ENCODE measurements at regions not wholly inside any gene's neighbourhood (a gene's known extent, or its start where the extent isn't known, plus 50 kb on each side); places are given as distances from the start of the nearest gene placed in this dataset.

DNA sequence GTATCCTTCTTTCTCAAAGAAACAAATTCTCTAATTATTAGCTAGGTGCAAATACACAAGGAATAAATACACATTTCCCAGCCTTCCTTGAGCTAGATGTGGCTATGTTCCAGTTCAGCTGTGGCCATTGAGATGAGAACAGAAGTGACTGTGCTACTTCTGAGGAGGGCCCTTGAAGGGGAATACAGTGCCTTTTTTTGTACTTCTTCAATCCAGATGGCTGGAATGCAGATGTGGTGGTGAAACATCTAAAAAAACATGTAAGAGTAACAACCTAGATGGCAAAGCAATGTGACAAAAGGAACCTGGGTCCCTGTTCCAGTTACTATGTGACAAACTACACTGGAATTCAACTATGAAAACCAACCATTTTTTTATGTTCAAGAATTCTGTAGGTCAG, 115.4 kb upstream of the DST start:
- Histone ChIP-seq H3K36me3 (ENCODE audit: control insufficient read depth in 2 of 3, insufficient read depth in 3 of 3, low read length in 3 of 3) (no peaks in the 10 kb centered on the region), H3K27me3 (ENCODE audit: control insufficient read depth, insufficient read depth, low read length) (no peaks in the 10 kb centered on the region), H3K4me3 (ENCODE audit: low read length in 3 of 3) (no peak overlapping the region), H3K9me3 (ENCODE audit: control insufficient read depth in 2 of 3, insufficient read depth in 1 of 3, low read length in 3 of 3) (no peaks in the 10 kb centered on the region), H3K9ac (ENCODE audit: low read length in 3 of 3) (no peak overlapping the region), H3K27ac (ENCODE audit: low read depth in 2 of 2, low read length in 2 of 2) (no peak overlapping the region), H3K4me1 (ENCODE audit: control insufficient read depth in 2 of 3, insufficient read depth in 2 of 3, low read depth in 1 of 3, low read length in 3 of 3) (peaks cover 0 to 3% (median 0%) of the 10 kb centered on the region in 3 donors)
- intact Hi-C loops (cut with DNase I): no loop called here
- DNase-seq: no peak
- FAIRE-seq: no peak
- TF ChIP-seq, protein P1, sequence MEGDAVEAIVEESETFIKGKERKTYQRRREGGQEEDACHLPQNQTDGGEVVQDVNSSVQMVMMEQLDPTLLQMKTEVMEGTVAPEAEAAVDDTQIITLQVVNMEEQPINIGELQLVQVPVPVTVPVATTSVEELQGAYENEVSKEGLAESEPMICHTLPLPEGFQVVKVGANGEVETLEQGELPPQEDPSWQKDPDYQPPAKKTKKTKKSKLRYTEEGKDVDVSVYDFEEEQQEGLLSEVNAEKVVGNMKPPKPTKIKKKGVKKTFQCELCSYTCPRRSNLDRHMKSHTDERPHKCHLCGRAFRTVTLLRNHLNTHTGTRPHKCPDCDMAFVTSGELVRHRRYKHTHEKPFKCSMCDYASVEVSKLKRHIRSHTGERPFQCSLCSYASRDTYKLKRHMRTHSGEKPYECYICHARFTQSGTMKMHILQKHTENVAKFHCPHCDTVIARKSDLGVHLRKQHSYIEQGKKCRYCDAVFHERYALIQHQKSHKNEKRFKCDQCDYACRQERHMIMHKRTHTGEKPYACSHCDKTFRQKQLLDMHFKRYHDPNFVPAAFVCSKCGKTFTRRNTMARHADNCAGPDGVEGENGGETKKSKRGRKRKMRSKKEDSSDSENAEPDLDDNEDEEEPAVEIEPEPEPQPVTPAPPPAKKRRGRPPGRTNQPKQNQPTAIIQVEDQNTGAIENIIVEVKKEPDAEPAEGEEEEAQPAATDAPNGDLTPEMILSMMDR (IDR thresholded peaks at IDR 0.05; ENCODE audit: borderline replicate concordance, extremely low read depth, insufficient read depth): no peak

DNA sequence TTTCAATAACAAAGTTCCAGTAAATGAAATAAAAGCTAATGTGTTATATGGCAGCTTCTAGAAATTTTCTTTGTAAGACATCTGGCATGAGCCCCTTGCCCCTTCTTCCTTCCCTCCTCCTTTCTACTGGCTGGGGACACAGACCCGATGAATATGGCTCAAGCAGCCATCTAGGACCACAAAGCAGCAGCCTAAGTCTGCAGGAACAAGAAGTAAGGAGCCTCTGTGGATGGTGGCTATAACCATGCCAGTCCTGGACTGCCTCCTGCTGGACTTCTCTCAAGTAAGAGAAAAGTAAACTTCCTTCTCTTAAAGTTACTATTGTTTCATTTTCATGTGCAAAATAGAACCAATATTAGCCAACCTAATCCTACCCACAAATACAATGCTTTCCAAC, 114.9 kb upstream of the DST start:
- Histone ChIP-seq H3K9ac (ENCODE audit: low read length in 3 of 3) (no peak overlapping the region), H3K27ac (ENCODE audit: low read depth in 2 of 2, low read length in 2 of 2) (no peak overlapping the region), H3K4me1 (ENCODE audit: control insufficient read depth in 2 of 3, insufficient read depth in 2 of 3, low read depth in 1 of 3, low read length in 3 of 3) (peaks cover 0 to 3% (median 0%) of the 10 kb centered on the region in 3 donors), H3K9me3 (ENCODE audit: control insufficient read depth in 2 of 3, insufficient read depth in 1 of 3, low read length in 3 of 3) (no peaks in the 10 kb centered on the region), H3K4me3 (ENCODE audit: low read length in 3 of 3) (no peak overlapping the region), H3K36me3 (ENCODE audit: control insufficient read depth in 2 of 3, insufficient read depth in 3 of 3, low read length in 3 of 3) (no peaks in the 10 kb centered on the region), H3K27me3 (ENCODE audit: control insufficient read depth, insufficient read depth, low read length) (no peaks in the 10 kb centered on the region)
- intact Hi-C loops (cut with DNase I): no loop called here
- no peak for FAIRE-seq
- DNase-seq: peak in 1 of 5 donors; percentile 55
- TF ChIP-seq, protein P1 (IDR thresholded peaks at IDR 0.05; ENCODE audit: borderline replicate concordance, extremely low read depth, insufficient read depth): peak; percentile 33

DNA sequence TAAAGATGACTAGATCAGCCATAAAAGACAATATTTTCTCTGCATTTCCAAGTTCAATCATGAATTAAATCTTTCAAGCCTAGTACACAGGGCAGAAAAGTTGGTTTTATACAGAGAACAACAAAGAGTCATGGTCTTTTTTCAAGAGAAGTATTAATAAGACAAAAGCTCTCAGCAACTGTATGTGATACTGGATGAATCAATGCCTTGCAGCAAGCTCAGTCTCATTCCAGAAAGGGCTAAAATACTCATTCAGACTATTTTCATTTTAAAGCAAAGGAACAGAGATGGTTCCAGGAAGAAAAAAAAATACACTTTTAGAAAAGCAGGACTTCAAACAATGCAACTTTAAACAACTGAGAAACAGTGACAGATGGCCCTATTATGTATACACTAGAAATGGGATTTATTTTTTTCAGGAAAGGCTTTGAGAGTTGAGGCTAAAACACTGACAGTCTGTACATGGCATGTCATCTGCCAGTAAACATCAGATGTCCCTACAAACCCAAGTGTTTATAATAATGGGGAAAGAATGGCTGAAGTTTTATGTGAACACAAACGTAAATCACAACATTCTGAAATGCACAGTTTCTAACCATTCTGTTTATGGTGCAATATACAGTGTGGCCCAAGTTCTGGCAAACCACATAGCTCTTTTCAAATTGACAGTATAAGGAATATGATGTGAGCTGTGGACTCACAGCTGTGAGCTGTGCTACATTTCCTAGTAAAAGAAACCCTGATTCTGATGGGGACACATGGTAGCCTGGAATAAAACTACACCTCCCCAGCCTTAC, 114.3 kb upstream of the DST start:
- H3K36me3 ChIP-seq (ENCODE audit: control insufficient read depth in 2 of 3, insufficient read depth in 3 of 3, low read length in 3 of 3): no peaks in the 10 kb centered on the region
- intact Hi-C loops (cut with DNase I): no loop called here
- H3K4me3 ChIP-seq (ENCODE audit: low read length in 3 of 3): no peak overlapping the region
- no peak overlapping the region for H3K9ac ChIP-seq (ENCODE audit: low read length in 3 of 3)
- DNase-seq: no peak
- H3K27ac ChIP-seq (ENCODE audit: low read depth in 2 of 2, low read length in 2 of 2): no peak overlapping the region
- TF ChIP-seq, protein P1 (IDR thresholded peaks at IDR 0.05; ENCODE audit: borderline replicate concordance, extremely low read depth, insufficient read depth): no peak
- no peaks in the 10 kb centered on the region for H3K9me3 ChIP-seq (ENCODE audit: control insufficient read depth in 2 of 3, insufficient read depth in 1 of 3, low read length in 3 of 3)
- peaks cover 0 to 3% (median 0%) of the 10 kb centered on the region in 3 donors for H3K4me1 ChIP-seq (ENCODE audit: control insufficient read depth in 2 of 3, insufficient read depth in 2 of 3, low read depth in 1 of 3, low read length in 3 of 3)
- FAIRE-seq: no peak
- no peaks in the 10 kb centered on the region for H3K27me3 ChIP-seq (ENCODE audit: control insufficient read depth, insufficient read depth, low read length)

All from kidney (tissue), 13 donors.